ENCODE measurements at regions not wholly inside any gene's neighbourhood (a gene's known extent, or its start where the extent isn't known, plus 50 kb on each side); places are given as distances from the start of the nearest gene placed in this dataset.
"Not testable (repeated sequence)": the region's sequence is repeated elsewhere in the genome, so short reads cannot be mapped to it uniquely, and the experiment has no call there.

DNA sequence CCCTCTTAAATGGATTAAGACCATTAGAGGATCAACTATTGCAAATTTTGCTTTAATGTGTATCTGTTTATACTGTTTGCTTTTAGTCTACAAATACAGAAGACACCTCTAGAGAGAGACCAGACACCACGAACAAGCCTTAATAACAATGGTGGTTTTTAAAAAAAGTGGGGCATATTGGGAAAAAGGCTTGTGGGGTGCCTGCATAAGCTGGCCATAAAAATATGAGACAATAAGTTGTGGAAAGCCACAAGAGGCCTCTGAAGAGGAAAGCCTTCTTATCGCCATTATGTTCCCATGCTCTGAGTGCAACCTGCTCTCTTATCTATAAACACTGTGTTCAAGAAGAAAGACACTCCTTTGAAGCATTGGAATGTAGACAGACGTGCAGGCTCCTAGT lies 52.0 kb upstream of the PRSS16 start:
- H3K4me1 ChIP-seq (ENCODE audit: control insufficient read depth, insufficient read depth, low read length), result not testable (repeated sequence)

More for the DNA sequence above, 52.0 kb upstream of the PRSS16 start:
- H3K27ac ChIP-seq (ENCODE audit: low read depth, low read length); H3K4me3 ChIP-seq (ENCODE audit: low read length); H3K36me3 ChIP-seq (ENCODE audit: control insufficient read depth, insufficient read depth, low read length); H3K9ac ChIP-seq (ENCODE audit: low read length); H3K27me3 ChIP-seq (ENCODE audit: control insufficient read depth, insufficient read depth, low read length): not testable (repeated sequence)

Measured in rectal smooth muscle tissue (tissue), 1 donor.